ENCODE measurements at regions not wholly inside any gene's neighbourhood (a gene's known extent, or its start where the extent isn't known, plus 50 kb on each side); places are given as distances from the start of the nearest gene placed in this dataset.

- no peak for DNase-seq
Measured at GRCh38 chr14:59081720-59082119, 106.7 kb upstream of the DAAM1 start.

GRCh38 chr14:59085207-59085739, 103.2 kb upstream of the DAAM1 start:
- DNase-seq, result no peak

GRCh38 chr14:59086241-59086882, 102.1 kb upstream of the DAAM1 start:
- no peak for DNase-seq

GRCh38 chr14:59087240-59087639, 101.2 kb upstream of the DAAM1 start:
- no peak for DNase-seq

- DNase-seq, result no peak
Measured at GRCh38 chr14:59087711-59088110, 100.8 kb upstream of the DAAM1 start.

DNA sequence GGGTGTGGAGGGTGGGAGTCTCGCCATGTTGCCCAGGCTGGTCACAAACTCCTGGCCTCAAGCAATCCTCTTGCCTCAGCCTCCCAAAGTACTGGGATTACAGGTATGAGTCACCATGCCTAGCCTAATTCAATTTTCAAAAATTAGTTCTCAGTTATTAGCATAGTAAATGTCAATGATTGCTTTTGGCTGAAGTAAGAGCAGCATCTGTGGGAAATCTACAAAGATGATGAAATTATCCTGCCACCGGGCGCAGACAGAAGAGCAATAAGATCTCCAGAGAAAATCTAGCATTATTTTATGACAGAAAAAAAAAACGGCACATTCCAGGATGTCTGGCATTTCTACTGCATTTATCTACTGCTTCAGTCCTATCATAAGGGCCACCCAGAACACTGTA, 97.9 kb upstream of the DAAM1 start:
- no peak for DNase-seq

GRCh38 chr14:59091404-59091803, 97.1 kb upstream of the DAAM1 start:
- DNase-seq, result no peak

DNA sequence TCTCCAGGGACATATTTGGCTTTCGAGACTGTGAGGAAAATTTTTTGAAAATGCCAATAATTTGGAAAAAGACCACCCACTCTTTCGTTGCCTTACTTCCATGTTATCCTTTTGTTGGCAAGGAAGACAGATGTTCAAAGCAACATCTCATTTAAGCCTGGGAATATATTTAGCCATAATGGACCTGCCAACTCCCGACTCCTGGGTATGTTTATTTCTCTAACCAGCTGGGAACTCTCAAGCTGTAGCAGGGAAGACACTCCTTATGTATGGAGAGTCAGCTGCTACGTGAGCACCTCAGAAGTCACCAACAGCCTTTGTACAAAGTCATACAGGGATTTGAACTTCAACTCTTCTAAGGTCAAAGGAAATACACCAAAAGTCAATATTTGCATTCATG, 96.5 kb upstream of the DAAM1 start:
- no peak for DNase-seq

DNA sequence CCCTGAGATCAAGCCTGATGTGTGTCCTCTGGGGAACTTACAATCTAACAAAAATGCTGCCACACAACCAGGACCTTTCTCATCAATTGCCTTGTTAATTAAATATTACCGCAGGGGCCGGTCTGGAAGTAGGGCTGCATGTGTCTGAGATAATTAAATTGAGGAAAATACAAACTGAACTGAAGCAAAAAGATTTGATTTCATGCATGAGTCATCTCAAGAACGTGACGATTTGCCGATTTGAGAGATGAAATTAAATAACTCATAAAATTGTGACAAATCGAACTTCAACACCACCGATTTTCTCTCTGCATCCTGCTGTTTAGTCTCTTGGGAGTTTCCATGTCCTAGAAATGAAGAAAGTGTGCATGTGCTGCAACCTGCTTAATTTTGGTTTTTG, 94.6 kb upstream of the DAAM1 start:
- no peak for DNase-seq

DNA sequence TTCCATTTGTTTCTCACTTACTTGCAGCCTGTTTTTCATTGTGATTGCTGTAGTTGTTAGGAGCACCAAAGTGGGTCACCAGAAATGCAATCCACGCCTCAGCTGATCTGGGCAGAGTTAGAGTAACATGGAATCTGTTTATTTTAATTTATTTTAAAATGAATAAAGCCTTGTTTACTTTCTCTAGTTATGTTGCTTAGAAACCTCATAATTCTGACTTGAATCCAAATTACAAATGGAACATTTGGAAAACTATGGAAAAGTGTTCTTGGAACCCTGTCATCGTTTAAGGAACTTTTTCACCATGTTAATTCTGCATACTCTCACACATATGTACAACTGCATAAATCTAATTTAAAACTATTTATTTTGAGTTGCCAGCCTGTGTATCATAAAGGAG, 92.2 kb upstream of the DAAM1 start:
- no peak for DNase-seq

DNA sequence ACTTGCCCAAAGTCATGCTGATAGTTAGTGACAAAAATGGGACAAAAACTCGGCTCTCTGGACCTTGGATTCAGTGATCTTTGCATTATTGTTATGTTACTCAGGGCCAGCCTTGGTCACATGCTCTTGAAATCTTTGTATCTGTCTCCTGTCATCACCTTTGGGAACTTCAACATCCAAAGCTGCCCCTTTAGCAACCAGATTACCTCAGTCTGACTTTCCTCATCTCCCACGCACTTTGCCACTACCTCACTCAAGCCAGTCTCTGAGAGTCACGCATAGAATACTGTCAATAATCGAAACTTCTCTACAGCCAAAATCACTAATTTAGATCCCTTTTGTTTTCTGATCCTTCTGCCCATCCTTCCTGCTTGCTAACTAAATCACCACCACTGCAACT, 90.8 kb upstream of the DAAM1 start:
- no peak for DNase-seq

GRCh38 chr14:59098377-59098776, 90.1 kb upstream of the DAAM1 start:
- no peak for DNase-seq

DNA sequence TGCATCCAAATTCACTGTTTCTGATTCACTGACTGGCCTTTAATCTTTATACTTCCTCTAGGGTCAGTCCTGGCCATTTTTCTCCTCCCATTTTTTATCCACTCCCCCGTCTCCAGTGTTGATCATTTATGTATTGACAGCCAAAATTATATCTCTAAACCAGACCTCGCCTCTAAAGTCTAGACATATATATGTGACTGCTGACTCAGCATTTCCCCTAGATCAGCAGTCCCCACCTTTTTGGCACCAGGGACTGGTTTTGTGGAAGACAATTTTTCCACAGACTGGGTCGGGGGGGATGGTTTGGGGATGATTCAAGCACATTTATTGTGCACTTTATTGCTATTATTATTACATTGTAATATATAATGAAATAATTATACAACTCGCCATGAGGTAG, 88.3 kb upstream of the DAAM1 start:
- no peak for DNase-seq

GRCh38 chr14:59101476-59101875, 87.0 kb upstream of the DAAM1 start:
- no peak for DNase-seq

DNA sequence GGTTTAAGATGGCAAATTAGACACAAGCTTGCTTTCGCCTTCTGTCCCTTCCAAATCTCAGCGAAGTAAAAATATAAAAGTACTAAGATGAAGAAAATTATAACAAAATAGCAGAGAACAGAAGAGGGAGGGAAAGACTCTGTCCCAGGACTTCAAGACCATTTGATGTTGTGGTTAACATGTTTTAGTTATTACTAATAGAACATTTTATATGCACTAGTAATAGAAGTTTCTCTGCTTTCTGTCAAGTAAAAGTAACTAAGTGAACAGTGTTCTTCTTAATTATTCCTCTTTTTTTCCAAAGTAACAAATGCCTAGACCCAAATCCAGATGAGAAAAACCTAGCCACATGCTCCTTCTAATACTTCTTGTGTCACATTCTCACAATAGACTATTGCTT, 85.1 kb upstream of the DAAM1 start:
- DNase-seq, result no peak

GRCh38 chr14:59107819-59108218, 80.6 kb upstream of the DAAM1 start:
- DNase-seq, result no peak

DNA sequence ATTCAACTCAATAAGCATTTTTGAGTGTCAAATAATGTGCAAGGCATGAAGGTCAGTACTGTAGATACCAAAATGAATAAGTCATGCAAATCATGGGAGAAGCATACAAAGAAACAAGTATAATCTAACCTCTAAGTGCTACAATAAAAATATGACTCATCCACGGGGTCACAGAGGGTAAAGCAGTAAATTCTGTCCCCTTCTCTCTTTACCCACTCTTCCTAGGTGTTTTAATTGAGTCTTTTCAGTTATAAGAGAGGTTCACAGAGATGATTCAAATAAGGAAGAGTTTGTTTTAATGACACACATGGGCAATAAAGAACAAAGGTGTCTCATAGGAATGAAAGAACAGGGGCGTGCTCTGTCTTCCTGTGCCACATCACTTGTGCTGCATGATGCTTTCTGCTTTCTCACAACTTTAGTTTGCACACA, 71.5 kb upstream of the DAAM1 start:
- DNase-seq, result no peak

DNA sequence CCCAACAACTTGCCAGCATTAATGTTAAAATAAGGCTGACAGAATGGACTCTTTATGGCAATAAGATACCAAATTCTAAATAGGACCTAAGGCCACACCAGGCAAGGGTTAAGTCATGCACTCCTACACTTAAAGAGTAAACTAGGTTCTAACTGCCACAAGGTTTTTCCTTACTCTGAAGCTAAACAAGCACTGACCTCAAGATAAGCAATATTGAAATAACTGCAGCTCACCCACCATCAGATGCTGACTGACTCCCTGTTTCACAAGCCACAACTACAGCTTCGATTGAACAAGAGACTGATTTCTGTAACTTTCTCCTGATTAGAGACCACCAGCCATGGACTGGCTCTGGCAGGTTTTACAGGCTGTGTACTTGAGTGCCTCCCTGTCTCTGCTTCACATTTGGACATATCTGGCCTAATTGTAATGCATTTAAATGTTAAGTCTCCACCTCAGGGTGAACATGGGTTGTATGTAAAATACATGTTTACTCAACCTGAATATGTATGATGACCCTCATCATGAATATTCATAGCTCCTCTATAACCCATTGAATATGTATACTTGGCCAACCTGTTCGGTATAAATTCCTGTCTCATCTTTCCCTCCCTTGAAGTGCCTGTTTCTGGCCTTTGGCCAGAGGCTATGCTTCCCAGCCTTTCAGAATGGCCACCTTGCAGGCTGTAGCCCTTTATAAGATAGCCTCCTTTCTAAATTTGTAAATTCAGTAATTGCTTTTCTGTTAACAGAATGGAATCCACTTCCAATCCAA, 70.5 kb upstream of the DAAM1 start:
- DNase-seq, result no peak

GRCh38 chr14:59120921-59121320, 67.5 kb upstream of the DAAM1 start:
- no peak for DNase-seq

DNA sequence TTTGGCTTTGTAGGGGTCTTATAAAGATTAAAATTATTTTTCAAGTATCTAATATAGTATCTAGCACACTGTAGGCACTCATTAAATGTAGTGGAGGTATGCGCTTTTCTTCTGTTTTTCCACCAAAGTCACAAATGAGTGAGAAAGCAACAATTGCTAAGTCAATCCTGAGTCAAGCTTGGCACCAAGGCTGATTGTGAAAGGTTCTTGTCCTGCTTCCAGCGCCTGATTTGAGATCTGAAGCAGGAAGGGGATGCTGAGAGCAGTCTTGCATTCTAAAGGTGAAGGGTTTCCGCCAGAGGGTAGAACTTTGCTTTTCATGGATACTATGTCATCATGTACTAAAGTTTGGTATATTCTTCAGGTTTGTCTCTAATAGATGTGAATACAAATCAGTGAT, 64.9 kb upstream of the DAAM1 start:
- DNase-seq, result no peak

GRCh38 chr14:59123975-59124374, 64.5 kb upstream of the DAAM1 start:
- DNase-seq, result peak; percentile 46 to 72

DNA sequence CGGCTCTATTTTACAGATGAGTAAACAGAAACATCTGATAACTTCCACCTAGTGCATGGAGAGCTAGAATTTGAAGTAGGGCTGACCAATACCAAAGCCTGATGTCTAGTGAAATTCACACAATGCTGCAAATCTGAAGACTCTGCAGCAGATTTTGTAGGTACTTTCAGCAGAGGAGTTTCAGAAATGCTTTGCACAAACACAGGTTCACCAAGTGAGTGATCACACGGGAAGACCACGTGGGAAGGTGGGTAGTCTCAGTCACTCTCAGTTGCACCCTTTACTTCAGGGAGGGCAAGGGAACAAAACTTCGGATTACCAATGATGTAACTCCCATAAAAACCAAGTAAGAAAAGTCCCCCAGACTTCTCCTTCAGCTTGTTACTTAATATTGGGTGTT, 63.3 kb upstream of the DAAM1 start:
- no peak for DNase-seq

GRCh38 chr14:59126714-59127436, 61.6 kb upstream of the DAAM1 start:
- DNase-seq, result peak; percentile 78 to 81

DNA sequence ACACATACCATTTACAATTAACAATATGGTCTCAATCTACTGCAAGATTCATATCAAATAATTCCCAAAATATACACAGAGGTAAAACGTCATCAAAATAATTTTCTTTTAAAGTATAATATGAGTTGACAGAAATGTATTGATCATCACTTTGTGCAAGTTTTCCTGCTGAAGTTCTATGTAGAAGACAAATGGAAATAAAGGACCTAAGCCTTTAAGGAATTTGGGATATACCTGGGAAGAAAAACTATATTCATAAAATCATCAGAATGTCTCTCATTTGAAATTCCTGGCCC, 61.1 kb upstream of the DAAM1 start:
- DNase-seq, result no peak
